NCI-H1048 (cell line): ENCODE measurements at regions not wholly inside any gene's neighbourhood (a gene's known extent, or its start where the extent isn't known, plus 50 kb on each side); places are given as distances from the start of the nearest gene placed in this dataset.
A peak's percentile ranks its signal among the peaks of the same experiment; 100 is the strongest.
"Not testable (repeated sequence)": the region's sequence is repeated elsewhere in the genome, so short reads cannot be mapped to it uniquely, and the experiment has no call there.

Source experiments
- DNase-seq: peaks from one replicate; lab custom pipeline; 2025; lab: John Stamatoyannopoulos, UW

GRCh38 chr10:6689036-6689435 lies 109.0 kb upstream of the PRKCQ start:
- no peak for DNase-seq

DNA sequence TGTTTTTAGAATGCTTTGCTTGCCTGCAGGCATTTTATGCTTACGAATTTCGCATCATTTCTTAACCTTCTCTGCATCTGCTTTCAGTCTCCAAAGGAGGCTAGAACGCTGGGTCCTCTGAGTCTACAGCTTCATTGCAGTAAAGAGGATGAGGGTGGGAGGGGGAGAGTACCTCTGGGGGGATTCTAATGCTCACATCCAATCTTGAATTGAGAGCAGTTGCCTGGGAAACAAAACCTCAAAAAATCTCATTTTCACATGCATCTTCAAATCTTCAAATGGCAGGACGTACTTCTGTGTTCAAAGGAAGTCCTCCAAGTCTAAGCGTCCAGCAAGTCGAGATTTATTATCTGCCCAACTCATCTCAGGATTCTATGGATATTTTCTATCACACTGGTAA lies 100.7 kb upstream of the PRKCQ start:
- no peak for DNase-seq

DNA sequence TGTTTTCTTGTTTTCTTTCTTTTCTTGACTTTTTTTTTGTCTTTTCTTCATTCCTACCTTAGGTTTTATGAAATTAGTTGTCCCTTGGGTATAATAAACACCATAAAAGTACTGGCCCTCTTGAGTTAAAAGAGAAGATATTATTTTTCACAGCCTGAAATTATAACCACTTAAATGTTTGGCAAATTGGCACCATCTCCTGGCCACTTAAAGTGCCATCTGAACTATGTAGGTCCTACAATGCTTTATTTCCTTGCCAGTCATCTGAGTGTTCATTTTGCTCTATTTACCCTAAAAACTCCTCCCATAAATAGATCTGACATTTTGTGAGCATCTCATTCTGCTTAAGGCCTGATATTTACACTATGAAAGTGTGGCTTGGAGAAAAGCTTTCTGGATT lies 98.9 kb upstream of the PRKCQ start:
- no peak for DNase-seq

GRCh38 chr10:6678211-6678803 lies 98.2 kb upstream of the PRKCQ start:
- no peak for DNase-seq

DNA sequence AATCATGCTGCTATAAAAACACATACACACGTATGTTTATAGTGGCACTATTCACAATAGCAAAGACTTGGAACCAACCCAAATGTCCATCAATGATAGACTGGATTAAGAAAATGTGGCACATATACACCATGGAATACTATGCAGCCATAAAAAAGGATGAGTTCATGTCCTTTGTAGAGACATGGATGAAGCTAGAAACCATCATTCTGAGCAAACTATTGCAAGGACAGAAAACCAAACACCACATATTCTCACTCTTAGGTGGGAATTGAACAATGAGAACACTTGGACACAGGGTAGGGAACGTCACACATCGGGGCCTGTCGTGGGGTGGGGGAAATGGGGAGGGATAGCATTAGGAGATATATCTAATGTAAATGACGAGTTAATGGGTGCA lies 97.1 kb upstream of the PRKCQ start:
- DNase-seq, result not testable (repeated sequence)

DNA sequence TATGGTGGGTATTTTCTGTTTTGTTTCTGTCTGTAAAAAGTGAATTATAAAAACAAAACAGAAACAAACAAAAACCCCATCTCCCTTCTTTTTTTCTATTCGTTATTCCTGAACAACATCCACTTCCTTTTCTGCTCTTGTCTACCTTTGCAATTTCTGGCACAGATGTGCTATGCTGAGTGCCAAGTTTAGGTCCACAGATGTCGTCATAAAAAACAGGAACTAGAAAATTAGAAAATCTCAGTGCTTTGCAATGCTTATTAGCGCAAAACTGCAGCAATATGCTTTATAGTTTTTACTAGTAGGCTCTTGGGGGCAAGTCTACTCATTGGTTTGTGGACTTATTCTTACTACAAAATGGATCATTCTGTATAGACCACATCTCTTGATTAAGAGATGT lies 94.2 kb upstream of the PRKCQ start:
- no peak for DNase-seq

GRCh38 chr10:6671976-6672375 lies 91.9 kb upstream of the PRKCQ start:
- no peak for DNase-seq

DNA sequence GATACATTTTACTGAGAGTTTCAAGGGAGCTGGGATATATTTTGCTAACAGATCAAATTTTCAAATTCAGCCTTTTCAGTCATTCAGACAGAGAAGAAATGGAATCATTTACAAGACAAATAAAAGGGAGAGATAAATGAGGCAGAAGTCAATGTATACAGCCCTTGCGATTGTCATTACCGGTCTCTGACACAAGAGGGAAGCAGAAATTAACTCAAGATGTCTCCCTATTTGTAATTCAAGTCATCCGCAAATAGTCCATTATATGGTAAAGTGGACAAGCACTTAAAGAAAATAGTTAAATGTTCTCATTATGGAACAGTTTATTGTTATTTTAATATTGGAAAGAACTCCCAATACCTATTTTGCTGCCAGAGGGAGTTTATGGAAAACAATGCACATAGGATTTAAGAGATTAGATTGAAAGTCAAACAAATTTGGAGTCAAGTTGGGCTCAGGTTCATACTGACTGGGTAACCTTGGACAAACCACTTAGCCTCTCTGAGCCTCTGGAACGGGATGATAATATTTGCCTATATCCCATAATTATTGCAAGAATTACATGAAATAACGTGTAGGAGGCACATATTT lies 89.3 kb upstream of the PRKCQ start:
- DNase-seq, result no peak

GRCh38 chr10:6667679-6668270 lies 87.7 kb upstream of the PRKCQ start:
- DNase-seq, result peak; percentile 14

DNA sequence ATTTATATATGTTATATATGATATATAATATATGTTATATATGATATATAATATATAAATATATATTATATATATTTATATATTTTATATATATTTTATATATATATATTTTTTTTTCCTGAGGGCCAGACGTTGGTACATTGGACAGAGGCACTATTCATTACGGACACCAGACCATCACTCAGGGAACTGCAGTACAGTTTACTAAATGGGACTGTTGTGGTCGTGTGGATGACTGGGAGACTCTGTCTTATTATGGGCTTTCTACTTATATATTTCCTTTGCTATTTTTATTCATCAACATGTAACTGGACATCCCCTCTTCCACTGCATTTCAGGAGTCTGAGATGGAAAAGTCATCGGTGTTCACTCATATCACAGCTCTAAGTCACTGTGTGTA lies 87.1 kb upstream of the PRKCQ start:
- no peak for DNase-seq

DNA sequence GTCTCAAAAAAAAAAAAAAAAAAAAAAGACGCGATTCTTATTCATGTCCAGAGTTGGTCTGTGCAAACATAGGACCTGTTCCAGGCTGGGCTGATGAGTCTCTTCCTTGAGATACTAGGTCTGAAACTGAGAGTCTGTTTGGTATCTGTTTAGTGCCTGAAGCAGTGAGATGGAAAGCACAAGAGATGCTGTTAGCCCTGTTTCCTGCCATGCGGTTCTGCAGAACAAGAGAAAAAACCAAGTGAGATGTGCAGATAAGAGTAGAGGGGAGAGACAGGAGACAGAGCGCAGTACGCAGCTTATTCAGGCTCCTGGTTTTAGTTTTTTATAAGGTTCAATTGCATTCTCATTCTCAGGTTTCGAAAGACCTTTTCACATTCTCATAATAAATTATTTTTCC lies 85.8 kb upstream of the PRKCQ start:
- no peak for DNase-seq

GRCh38 chr10:6660460-6660859 lies 80.4 kb upstream of the PRKCQ start:
- no peak for DNase-seq

DNA sequence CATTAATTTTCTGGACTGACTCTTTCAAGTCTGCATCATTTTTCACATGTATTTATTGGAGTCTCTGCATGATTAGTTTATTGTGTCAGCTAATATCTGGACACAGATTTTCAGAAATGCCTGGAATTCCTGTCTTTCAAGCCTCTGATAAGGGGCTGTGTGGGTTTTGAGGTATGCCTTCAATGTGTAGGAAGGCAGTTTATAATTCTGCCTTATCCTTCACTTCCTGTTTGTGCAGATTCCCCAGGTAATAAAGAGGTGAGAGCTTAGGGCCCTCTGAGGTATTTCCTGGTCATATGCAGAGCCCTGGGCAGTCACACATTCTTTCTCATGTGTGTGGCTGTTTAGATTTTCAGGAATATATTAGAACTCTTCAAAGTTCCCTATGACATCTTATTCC lies 79.4 kb upstream of the PRKCQ start:
- no peak for DNase-seq

GRCh38 chr10:6657669-6658068 lies 77.6 kb upstream of the PRKCQ start:
- no peak for DNase-seq

DNA sequence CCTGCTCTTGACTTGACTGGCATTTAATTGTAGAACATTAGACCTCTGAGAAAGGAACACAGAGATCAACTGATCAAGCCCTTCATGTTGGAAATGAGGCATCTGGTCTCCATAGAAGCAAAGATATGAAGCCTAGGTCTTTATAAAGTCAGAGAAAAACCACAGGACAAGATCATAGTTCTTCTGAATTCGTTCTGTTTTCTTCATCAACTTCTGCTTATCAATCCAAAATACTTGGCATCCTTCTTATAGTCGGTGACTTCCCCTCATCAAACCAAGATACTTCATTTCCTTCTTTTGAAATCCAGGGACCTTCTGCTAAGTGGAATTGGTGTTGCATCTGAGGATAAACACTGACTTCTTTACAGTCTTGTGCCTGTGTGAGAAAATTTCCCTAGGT lies 77.1 kb upstream of the PRKCQ start:
- DNase-seq, result no peak

- DNase-seq, result no peak
Measured at GRCh38 chr10:6654571-6654970, 74.5 kb upstream of the PRKCQ start.

DNA sequence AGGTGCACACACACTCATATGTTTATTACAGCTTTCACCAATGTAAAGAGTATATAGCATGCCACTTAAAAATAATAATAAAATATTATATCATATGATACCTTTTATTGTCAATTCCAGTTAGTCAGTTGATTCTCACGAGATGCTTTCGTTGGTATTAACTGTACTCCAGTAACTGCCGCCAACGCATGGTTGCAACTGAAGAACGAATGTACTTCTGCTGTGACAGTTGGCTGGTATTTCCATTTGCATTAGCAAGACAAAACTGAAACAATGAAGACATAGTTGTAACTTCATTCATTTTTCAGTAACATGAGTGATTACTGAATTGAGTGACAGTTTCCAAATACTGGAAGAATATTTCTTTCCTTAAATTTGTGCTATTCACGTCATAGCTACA lies 70.5 kb upstream of the PRKCQ start:
- DNase-seq, result no peak

DNA sequence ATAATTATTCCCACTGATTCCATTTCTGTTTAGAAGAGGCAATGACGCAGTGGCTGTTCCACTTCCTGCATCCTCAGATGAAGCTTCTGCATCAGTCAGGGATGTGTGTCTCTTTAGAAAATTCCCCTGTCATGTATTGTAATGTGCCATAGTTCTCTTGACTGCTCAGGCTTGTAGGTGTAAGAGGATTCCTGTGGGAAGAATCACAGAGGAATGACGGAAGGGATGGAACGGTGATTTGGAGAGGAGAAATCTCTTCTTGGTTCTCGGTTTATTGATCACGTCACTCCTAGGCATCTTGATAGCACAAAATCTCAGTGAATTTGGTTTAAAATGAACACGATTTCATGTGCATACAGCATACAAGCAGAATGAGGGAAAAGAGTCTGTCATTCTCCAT lies 69.8 kb upstream of the PRKCQ start:
- DNase-seq, result no peak

DNA sequence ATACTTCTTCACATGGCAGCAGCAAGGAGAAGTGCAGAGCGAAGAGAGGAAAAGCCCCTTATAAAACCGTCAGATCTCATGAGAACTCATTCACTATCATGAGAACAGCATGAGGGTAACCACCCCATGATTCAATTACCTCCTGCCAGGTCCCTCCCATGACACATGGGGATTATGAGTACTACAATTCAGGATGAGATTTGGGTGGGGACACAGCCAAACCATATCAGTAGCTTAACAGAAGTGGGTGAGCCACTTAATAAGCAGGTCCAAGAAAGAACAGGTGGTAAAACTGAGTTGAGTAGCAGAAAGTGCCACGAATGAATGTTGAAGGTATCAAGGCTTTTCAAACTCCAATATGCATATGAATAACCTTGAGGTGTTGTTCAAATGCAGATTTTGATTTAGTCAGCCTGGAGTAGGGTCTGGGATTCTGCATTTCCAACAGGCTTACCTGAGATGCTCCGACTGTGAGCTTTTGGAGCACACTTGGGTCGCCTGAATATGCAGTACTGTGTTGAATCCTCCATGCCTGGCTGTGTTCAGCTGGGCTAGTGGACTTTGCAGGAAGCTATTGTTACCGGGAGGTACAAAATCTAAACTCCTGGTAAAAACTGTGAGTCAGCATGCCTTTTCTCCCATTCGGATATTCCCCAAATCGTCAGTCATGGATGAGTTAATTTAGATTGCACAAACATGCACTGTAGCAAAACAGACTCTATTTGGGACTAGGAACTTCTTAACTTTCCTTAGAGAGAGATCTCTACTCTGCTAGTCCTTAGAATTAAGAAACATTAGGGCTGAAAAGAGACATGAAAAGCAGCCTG lies 69.0 kb upstream of the PRKCQ start:
- DNase-seq, result no peak

DNA sequence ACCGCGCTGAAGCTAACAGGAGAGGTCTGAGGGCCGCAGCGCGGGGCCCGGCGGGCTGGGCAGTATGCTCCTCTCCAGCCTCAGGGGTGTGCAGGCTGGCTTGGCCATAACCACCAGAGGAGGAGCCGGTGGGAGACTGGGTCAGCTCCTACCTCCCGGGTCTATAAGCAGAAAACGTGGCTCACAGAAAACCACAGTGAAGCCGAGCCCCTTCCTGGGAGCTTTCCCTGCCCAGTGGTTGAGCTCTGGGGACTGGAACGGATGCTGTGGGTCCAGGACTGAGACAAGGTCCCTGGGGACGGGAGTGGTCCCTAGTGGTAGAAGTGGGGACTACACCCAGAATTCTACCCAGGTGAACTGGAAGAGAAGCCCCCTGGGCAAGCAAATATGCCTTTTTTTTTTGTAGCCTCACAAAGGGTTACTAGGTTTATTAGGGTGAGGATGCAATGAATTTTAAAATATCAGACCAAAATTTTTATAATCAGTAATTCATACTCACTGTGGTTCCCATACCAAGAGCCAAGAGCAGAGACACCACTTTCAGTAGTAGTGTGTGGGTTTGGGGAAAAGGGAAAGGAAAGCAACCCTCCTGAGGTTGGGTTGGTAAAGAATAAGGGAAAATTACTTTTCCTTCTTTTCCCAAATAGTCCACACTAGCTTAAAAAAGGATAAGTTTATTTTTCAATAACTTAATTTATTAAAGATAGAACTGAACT lies 67.9 kb upstream of the PRKCQ start:
- DNase-seq, result peak; percentile 11

DNA sequence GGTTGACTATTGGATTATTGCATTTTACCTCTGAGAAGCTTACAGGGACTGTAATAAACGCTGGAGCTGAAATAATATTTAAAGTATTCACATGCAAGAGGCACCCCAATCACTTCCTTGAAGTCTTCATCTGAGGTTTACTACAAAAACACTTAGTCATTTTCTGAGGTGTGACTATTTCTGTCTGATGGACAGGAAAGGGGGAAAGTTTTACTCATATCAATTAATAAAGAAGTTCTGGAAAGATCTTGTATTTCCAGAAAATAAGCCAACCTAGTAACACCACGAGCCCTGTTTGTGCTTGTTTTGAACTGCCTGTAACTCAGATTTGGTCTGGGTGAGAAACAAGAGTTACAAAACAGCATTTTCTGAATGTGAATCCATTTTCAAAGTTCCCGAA lies 63.9 kb upstream of the PRKCQ start:
- DNase-seq, result no peak

DNA sequence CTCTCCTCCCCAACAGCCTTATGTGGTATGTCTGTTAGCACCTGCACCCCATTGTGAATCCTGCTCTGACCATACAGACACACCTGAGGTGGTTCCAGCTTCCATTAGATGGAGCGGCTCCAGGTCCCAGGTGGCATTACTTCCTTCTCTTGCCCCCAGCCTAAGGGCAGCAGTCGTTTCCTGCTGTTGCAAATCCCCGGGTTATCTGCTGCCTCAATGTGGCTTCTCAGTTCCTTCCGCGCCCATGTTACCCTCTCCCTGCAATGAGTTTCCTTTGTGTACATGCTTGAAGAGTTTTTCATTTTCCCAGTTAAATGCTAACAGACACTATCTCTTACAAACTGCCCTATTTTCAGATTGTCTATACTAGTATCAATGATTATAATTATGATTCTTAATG lies 62.8 kb upstream of the PRKCQ start:
- DNase-seq, result no peak
